Stimulated activated naive CD8-positive, alpha-beta T cell treated with anti-CD3 and anti-CD28 coated beads, Interleukin-15, amount 100 ng/mL, for 72 hours (primary cell): ENCODE measurements at regions not wholly inside any gene's neighbourhood (a gene's known extent, or its start where the extent isn't known, plus 50 kb on each side); places are given as distances from the start of the nearest gene placed in this dataset.

ENCODE experiments used
- ATAC-seq: fragments of 150-1000 bp; cut with Tn5 transposase; 2 replicates; pipeline ENCODE4 v1.10.0; 2021; ENCODE audit warnings: mild to moderate bottlenecking, moderate library complexity
- DNase-seq, 2 donors: peaks; one replicate each; pipeline ENCODE4 v3.0.0; 2021 to 2022
- H3K27ac Mint-ChIP-seq, 2 donors: one replicate each; pipeline ENCODE4 v1.8.0; 2022; ENCODE audit warnings: mild to moderate bottlenecking in 2 of 2, mixed read lengths in 2 of 2, moderate library complexity in 2 of 2
- H3K27me3 Mint-ChIP-seq: one replicate; pipeline ENCODE4 v1.8.0; 2022; ENCODE audit warnings: mixed read lengths
- H3K4me1 Mint-ChIP-seq: one replicate; pipeline ENCODE4 v1.8.0; 2022; ENCODE audit warnings: mild to moderate bottlenecking, mixed read lengths
- H3K4me3 Mint-ChIP-seq, 2 donors: one replicate each; pipeline ENCODE4 v1.8.0; 2022; ENCODE audit warnings: mild to moderate bottlenecking in 2 of 2, mixed read lengths in 2 of 2, moderate library complexity in 1 of 2
- H3K9me3 Mint-ChIP-seq, 2 donors: one replicate each; pipeline ENCODE4 v1.8.0; 2022; ENCODE audit warnings: mixed read lengths in 2 of 2

DNA sequence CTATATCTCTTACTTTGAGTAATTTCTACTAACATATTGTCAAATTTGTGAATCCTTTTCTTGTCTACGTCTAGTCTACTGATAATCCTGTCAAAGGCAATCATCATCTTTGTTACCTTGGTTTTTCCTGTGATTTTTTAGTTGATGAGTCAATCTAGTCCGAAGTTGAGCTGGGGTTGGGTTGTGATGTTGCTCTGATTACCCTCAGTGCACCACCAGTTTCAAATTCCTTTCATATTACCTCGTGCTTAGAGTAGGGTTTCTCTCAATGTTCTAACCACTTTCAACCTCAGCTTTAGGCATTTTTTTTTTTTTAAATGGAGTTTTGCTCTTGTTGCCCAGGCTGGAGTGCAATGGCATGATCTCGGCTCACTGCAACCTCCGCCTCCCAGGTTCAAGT lies 186.8 kb downstream of the BTG1 start:
- DNase-seq (no peak), ATAC-seq (no peak)
- Mint-ChIP-seq H3K4me3 (no peak overlapping the region), H3K27ac (no peak overlapping the region), H3K9me3 (peaks cover 16 to 18% of the 10 kb centered on the region in 2 donors), H3K27me3 (no peaks in the 10 kb centered on the region), H3K4me1 (no peaks in the 10 kb centered on the region)

DNA sequence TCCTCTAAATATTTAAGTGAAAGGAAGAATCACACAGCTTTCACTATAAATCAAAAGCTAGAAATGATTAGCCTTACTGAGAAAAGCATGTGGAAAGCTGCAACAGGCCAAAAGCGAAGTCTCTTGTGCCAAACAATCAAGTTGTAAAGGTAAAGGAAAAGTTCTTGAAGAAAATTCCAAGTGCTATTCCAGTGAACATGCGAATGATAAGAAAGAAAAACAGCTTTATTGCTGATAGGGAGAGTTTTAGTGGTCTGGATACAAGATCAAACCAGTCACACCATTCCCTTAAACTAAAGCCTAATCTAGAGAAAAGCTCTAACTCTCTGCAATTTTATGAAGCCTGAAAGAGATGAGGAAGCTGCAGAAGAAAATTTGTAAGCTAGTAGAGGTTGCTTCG lies 190.9 kb downstream of the BTG1 start:
- Mint-ChIP-seq H3K4me3 (no peak overlapping the region), H3K4me1 (no peaks in the 10 kb centered on the region), H3K9me3 (peaks cover 8% of the 10 kb centered on the region in 2 donors), H3K27ac (no peak overlapping the region), H3K27me3 (no peaks in the 10 kb centered on the region)
- DNase-seq: no peak
- ATAC-seq: no peak

GRCh38 chr12:91954326-91954725 lies 191.3 kb downstream of the BTG1 start:
- H3K4me3 Mint-ChIP-seq: no peak overlapping the region
- no peak overlapping the region for H3K27ac Mint-ChIP-seq
- H3K4me1 Mint-ChIP-seq: no peaks in the 10 kb centered on the region
- peaks cover 8% of the 10 kb centered on the region in 2 donors for H3K9me3 Mint-ChIP-seq
- no peak for ATAC-seq
- no peaks in the 10 kb centered on the region for H3K27me3 Mint-ChIP-seq
- no peak for DNase-seq

DNA sequence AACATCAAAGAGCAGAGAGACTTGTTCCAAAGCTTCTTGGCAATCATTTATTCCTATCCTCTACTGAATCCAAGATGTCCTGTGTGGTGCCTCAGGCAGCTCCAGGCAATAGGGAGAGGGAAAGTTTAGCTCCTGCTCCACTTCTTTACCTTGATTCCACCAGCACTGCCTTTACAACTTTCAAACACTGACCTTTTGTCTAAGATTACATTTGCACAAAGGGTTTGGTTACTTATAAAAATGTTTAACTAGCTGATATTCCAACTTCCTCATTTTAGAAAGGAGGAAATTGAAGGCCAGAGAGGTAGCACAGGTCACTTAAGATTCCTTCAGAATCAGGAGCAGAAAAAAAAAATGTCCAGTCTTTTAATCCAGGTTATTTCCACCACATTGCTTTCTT lies 192.7 kb downstream of the BTG1 start:
- no peaks in the 10 kb centered on the region for H3K27me3 Mint-ChIP-seq
- H3K4me3 Mint-ChIP-seq: no peak overlapping the region
- H3K4me1 Mint-ChIP-seq: peaks cover 9% of the 10 kb centered on the region
- DNase-seq: no peak
- H3K27ac Mint-ChIP-seq: no peak overlapping the region
- no peak for ATAC-seq
- H3K9me3 Mint-ChIP-seq: peaks cover 5 to 11% of the 10 kb centered on the region in 2 donors

GRCh38 chr12:91951571-91951970 lies 194.1 kb downstream of the BTG1 start:
- DNase-seq (no peak), ATAC-seq (no peak)
- no peak overlapping the region for H3K27ac Mint-ChIP-seq
- H3K4me1 Mint-ChIP-seq: peaks cover 14% of the 10 kb centered on the region
- H3K4me3 Mint-ChIP-seq: no peak overlapping the region
- H3K9me3 Mint-ChIP-seq: peaks cover 5 to 15% of the 10 kb centered on the region in 2 donors
- H3K27me3 Mint-ChIP-seq: no peaks in the 10 kb centered on the region

DNA sequence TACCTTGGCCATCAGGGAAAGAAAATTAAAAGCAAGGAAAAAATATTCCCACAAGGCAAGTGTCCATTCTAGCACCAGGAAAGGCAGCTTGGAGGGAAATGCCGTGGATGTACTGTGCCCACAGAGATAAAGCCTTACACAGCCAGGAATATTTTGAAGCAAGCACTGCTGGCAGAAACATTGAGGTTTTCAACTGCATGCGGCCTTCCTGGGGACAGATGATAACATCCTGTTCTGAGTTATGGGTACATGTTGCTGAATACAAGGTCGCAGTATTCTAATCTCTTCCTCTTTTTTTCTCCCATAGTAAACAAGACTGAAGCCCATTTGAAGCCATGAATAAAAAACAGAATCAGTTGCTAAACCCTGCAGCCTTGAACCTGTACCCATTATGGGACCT lies 197.1 kb downstream of the BTG1 start:
- peaks cover 3 to 7% of the 10 kb centered on the region in 2 donors for H3K9me3 Mint-ChIP-seq
- DNase-seq (no peak), ATAC-seq (no peak)
- peaks cover 14% of the 10 kb centered on the region for H3K4me1 Mint-ChIP-seq
- no peak overlapping the region for H3K27ac Mint-ChIP-seq
- H3K4me3 Mint-ChIP-seq: no peak overlapping the region
- H3K27me3 Mint-ChIP-seq: no peaks in the 10 kb centered on the region

GRCh38 chr12:91947459-91947858 lies 198.2 kb downstream of the BTG1 start:
- DNase-seq: peak in 1 of 2 donors; percentile 16
- ATAC-seq: peak; percentile 99
- Mint-ChIP-seq H3K4me3 (no peak overlapping the region), H3K9me3 (peaks cover 7 to 13% of the 10 kb centered on the region in 2 donors), H3K27ac (no peak overlapping the region), H3K27me3 (no peaks in the 10 kb centered on the region), H3K4me1 (peaks cover 14% of the 10 kb centered on the region)

DNA sequence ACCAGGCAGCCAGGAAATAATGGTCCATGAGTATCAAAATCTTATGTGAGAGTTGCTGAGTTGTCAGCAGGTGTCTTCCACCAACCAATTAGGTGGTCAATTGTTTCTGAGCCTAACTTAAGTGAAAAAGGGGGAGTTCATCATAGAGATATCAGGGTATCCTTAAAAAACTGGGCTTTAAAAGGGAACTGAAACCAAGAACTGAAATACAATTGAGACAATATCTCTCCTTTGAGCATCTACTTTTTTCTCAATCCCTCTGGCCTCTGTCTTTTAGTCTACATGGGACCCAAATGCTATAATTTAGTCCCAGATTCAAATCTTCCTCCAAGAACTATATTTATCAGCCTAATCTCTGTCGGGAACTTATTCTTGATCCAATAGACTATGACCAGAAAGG lies 201.0 kb downstream of the BTG1 start:
- Mint-ChIP-seq H3K4me3 (no peak overlapping the region), H3K4me1 (peaks cover 14% of the 10 kb centered on the region), H3K27me3 (no peaks in the 10 kb centered on the region), H3K27ac (no peak overlapping the region), H3K9me3 (peaks cover 17 to 21% of the 10 kb centered on the region in 2 donors)
- ATAC-seq (no peak), DNase-seq (no peak)

DNA sequence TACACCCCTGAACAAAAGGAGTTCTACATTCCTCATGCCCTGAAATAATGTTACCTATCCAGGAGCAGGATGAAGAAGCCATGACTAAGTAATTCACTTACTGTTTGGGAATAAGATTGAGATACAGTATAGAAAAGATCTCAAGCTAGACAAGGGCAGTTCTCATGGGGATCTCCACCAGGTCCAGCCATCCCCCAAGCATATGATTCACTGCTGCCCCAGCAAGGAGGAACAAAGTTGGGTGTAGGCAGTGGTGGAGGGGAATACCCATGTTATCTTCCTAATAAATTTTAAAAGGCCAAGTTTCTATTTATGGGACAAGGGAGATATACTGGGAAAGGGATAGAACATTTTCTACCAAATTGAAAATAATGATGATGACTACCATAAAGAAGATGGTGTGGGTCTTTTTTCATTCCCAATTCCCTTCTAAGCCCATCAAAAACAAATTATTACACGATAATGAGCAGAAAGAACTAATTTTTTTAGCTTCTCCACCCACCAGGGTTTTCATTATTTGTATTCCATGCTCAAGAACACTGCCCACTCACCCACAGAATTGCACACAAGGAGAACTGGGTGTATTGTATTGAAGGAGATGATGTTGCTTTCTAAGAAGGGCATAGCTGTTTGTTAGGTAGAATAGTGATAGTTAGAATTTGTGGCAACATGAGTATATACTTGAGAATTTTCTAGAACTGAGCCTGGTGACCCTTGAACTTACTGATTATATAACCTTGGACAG lies 204.6 kb downstream of the BTG1 start:
- H3K27me3 Mint-ChIP-seq: no peaks in the 10 kb centered on the region
- ATAC-seq (no peak), DNase-seq (no peak)
- peaks cover 22 to 26% of the 10 kb centered on the region in 2 donors for H3K9me3 Mint-ChIP-seq
- H3K4me1 Mint-ChIP-seq: no peaks in the 10 kb centered on the region
- no peak overlapping the region for H3K4me3 Mint-ChIP-seq
- no peak overlapping the region for H3K27ac Mint-ChIP-seq

- no peak overlapping the region for H3K4me3 Mint-ChIP-seq
- H3K27ac Mint-ChIP-seq: no peak overlapping the region
- no peaks in the 10 kb centered on the region for H3K27me3 Mint-ChIP-seq
- DNase-seq: no peak
- peaks cover 22 to 26% of the 10 kb centered on the region in 2 donors for H3K9me3 Mint-ChIP-seq
- no peak for ATAC-seq
- no peaks in the 10 kb centered on the region for H3K4me1 Mint-ChIP-seq
Measured at GRCh38 chr12:91940322-91940721, 205.3 kb downstream of the BTG1 start.

GRCh38 chr12:91937706-91938105 lies 207.9 kb downstream of the BTG1 start:
- Mint-ChIP-seq H3K27ac (no peak overlapping the region), H3K27me3 (no peaks in the 10 kb centered on the region), H3K4me1 (no peaks in the 10 kb centered on the region), H3K4me3 (no peak overlapping the region), H3K9me3 (peaks cover 15 to 22% of the 10 kb centered on the region in 2 donors)
- ATAC-seq (no peak), DNase-seq (no peak)

GRCh38 chr12:91937009-91937408 lies 208.6 kb downstream of the BTG1 start:
- H3K27me3 Mint-ChIP-seq: no peaks in the 10 kb centered on the region
- no peak for ATAC-seq

GRCh38 chr12:91935296-91935695 lies 210.3 kb downstream of the BTG1 start:
- Mint-ChIP-seq H3K9me3 (peaks cover 8 to 17% of the 10 kb centered on the region in 2 donors), H3K27me3 (no peaks in the 10 kb centered on the region), H3K4me1 (no peaks in the 10 kb centered on the region), H3K4me3 (no peak overlapping the region), H3K27ac (no peak overlapping the region)
- no peak for ATAC-seq
- no peak for DNase-seq

More at GRCh38 chr12:91937009-91937408, 208.6 kb downstream of the BTG1 start:
- Mint-ChIP-seq H3K27ac (no peak overlapping the region), H3K4me1 (no peaks in the 10 kb centered on the region), H3K4me3 (no peak overlapping the region), H3K9me3 (peaks cover 12 to 22% of the 10 kb centered on the region in 2 donors)
- DNase-seq: no peak

- no peak overlapping the region for H3K4me3 Mint-ChIP-seq
- ATAC-seq (no peak), DNase-seq (no peak)
- H3K4me1 Mint-ChIP-seq: no peaks in the 10 kb centered on the region
- no peaks in the 10 kb centered on the region for H3K27me3 Mint-ChIP-seq
- H3K9me3 Mint-ChIP-seq: no peaks in the 10 kb centered on the region
- H3K27ac Mint-ChIP-seq: peak overlapping the region in 1 of 2 donors; percentile 64
Measured at GRCh38 chr12:91931111-91931510, 214.5 kb downstream of the BTG1 start.

- peak overlapping the region in 1 of 2 donors; percentile 53 for H3K27ac Mint-ChIP-seq
- H3K4me3 Mint-ChIP-seq: no peak overlapping the region
- H3K9me3 Mint-ChIP-seq: peaks cover 0 to 5% of the 10 kb centered on the region in 2 donors
- ATAC-seq: no peak
- no peaks in the 10 kb centered on the region for H3K27me3 Mint-ChIP-seq
- DNase-seq: no peak
- no peaks in the 10 kb centered on the region for H3K4me1 Mint-ChIP-seq
Measured at GRCh38 chr12:91928501-91928900, 217.1 kb downstream of the BTG1 start.

DNA sequence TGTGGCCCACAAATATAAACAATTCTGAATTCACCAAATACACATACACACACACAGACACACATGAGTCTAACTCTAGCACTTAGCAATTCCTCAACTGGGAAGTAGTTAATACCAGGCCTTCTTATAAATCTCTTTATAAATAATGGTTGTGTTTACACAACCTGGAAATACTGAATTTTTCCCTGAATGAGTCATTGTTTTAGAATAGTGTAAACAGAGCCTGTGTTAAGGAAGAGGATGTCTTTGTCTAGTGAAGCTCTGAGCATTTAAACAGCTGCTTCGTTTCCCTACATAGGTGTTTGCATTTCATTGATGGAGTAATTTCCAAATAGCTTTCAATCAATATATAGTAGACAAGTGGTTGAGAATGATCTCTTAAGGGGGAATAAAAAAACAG lies 218.8 kb downstream of the BTG1 start:
- Mint-ChIP-seq H3K9me3 (peaks cover 0 to 11% of the 10 kb centered on the region in 2 donors), H3K4me1 (peaks cover 5% of the 10 kb centered on the region), H3K27me3 (no peaks in the 10 kb centered on the region), H3K27ac (no peak overlapping the region), H3K4me3 (no peak overlapping the region)
- ATAC-seq (no peak), DNase-seq (no peak)

- Mint-ChIP-seq H3K4me1 (peaks cover 15% of the 10 kb centered on the region), H3K4me3 (no peak overlapping the region), H3K9me3 (peaks cover 7 to 11% of the 10 kb centered on the region in 2 donors), H3K27me3 (no peaks in the 10 kb centered on the region), H3K27ac (no peak overlapping the region)
- ATAC-seq (no peak), DNase-seq (no peak)
Measured at GRCh38 chr12:91924827-91925226, 220.8 kb downstream of the BTG1 start.
